DMS53 (cell line): ENCODE measurements at regions not wholly inside any gene's neighbourhood (a gene's known extent, or its start where the extent isn't known, plus 50 kb on each side); places are given as distances from the start of the nearest gene placed in this dataset.

ENCODE experiments used
- DNase-seq: peaks from one replicate; lab custom pipeline; 2025; lab: John Stamatoyannopoulos, UW

GRCh38 chr2:41990245-41990644 is 57.6 kb upstream of the PKDCC start:
- DNase-seq = no peak

- DNase-seq = no peak
Observed at GRCh38 chr2:41990688-41991087, 57.1 kb upstream of the PKDCC start.

- DNase-seq = no peak
Observed at GRCh38 chr2:41992056-41992642, 55.7 kb upstream of the PKDCC start.

- DNase-seq = no peak
Observed at GRCh38 chr2:41992671-41993434, 55.0 kb upstream of the PKDCC start.

GRCh38 chr2:41993435-41993925 is 54.3 kb upstream of the PKDCC start:
- DNase-seq = no peak

- DNase-seq = no peak
Observed at GRCh38 chr2:41994233-41994637, 53.6 kb upstream of the PKDCC start.

GRCh38 chr2:41994661-41995060 is 53.2 kb upstream of the PKDCC start:
- DNase-seq = no peak

GRCh38 chr2:41997561-41997960 is 50.3 kb upstream of the PKDCC start:
- DNase-seq = no peak
